HG03139 (cell line): ENCODE measurements at regions not wholly inside any gene's neighbourhood (a gene's known extent, or its start where the extent isn't known, plus 50 kb on each side); places are given as distances from the start of the nearest gene placed in this dataset.

Experiments used
- ATAC-seq: cut with Tn5 transposase; IDR thresholded peaks from one replicate; pipeline ENCODE4 v1.9.1; 2021; ENCODE audit not compliant: unreplicated experiment

DNA sequence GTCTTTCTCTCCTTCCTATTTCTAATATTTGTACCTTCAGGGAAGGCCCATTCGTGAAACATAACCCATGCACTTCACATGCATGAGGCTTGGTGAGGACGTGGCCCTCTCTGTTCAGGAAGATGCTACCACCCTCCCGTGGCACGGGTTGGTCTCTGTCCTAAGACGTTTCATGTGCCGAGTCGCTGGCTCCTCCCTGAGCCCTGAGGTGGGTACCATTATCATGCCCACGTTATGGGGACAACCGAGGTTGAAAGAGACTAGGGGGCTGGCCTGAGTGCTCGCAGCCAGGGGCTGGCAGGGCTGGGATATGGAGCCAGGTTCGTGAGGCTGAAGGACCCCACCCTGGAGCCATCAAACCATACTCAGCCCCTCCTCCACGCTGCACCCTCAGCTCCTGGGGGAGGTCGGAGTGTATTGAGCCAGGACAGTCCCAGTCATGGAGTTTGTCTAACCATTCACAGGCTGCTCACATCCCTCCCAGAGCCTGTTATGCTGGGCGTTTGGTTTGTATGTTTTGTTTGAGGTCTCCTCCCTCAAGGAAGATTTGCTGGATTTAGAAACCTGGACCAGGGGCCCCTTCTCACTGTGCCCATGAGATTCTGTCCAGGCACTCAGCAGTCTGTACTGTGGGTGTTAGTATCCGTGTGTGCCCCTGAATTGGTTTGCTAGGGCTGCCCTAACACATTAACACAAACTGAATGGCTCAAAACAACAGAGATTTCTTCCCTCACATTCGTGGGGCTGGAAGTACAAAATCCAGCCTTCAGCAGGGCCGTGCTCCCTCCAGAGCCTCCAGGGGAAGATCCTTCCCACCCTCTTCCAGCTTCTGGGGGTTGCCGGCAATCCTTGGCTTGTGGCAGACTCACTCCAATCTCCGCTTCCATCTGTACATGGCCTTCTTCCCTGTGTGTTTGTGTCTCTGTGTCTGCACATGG is 88.3 kb downstream of the ANKRD60 start:
- no peak for ATAC-seq

DNA sequence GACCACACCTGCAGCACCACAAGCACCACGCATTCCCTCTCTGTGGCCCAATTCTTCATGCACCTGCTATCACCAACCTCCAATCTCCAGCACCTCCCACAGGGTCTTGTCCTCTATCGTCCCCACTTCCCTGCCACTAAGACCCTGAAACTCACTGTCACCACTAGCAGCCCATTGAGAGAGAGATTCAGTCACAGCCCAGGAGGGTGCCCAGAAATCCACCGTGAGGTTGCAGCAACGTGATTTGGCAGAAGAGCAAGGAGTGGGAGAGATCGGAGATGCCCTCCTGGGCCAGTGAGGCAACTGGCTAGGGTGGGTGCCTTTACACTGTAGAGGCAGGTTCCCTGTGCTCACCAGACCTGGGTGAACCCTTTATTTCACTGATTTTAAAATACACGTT is 90.1 kb downstream of the ANKRD60 start:
- no peak for ATAC-seq

DNA sequence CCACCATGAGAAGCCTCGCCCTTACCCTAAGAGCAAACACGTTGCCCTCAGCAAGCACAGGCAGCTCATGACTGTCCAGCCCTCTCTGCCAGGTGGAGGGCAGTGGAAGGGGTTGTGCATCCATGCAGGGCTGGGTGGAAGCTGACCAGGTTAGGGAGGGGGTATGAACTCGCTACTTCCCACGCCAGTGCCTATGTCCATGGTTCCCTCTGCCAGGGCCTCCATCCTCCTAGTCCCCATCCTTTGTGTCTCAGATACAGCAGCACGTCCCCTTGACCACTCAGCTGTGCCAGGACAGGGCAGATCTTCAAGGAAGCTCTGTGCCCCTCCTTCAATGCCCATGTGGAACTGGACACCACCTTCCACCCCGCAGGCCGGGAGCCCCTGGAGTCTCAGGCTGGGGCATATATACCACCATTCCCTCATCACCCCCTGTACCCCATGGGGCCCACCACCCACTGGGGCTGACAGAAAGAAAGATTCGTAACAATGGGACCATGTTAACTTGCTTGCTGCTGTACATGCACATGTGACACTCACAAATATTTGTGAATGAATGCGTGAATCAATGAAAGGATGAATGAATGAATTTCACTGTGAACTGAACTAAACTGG is 90.7 kb downstream of the ANKRD60 start:
- ATAC-seq: no peak

DNA sequence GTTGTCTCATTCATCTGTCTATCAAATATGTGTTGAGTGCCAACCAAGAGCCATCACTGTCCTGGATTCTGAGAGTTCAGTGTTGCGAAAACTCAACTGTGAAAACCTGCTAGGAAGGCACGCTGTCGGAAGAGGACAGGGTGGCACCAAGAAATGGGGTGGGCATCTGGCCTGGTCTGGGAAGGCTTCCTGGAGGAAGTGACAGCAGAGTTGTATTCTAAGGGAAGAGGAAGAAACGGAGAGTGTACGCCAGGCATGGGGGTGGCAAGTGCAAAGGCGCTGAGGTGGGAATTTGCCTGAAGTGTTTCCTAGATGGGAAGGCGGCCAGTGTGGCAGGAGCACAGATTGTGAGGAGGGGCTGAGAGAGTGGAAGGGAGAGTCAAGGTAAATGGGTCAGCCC is 91.2 kb downstream of the ANKRD60 start:
- no peak for ATAC-seq

DNA sequence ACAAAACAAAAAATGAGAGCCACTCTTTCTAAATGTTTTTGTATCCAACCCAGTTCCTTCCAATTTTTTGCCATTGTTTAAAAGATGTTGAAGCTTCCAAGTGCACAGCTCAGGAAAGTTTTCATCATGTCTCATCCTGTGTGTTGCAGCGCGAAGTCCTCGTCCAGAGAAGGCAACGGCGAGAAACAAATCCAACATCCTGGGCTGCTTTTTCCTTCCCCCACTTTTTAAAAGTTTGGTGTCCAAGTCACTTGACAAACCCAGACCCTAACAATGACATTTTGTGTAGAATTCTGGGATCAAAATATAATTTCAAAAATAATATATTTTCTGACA is 92.3 kb downstream of the ANKRD60 start:
- ATAC-seq: no peak

DNA sequence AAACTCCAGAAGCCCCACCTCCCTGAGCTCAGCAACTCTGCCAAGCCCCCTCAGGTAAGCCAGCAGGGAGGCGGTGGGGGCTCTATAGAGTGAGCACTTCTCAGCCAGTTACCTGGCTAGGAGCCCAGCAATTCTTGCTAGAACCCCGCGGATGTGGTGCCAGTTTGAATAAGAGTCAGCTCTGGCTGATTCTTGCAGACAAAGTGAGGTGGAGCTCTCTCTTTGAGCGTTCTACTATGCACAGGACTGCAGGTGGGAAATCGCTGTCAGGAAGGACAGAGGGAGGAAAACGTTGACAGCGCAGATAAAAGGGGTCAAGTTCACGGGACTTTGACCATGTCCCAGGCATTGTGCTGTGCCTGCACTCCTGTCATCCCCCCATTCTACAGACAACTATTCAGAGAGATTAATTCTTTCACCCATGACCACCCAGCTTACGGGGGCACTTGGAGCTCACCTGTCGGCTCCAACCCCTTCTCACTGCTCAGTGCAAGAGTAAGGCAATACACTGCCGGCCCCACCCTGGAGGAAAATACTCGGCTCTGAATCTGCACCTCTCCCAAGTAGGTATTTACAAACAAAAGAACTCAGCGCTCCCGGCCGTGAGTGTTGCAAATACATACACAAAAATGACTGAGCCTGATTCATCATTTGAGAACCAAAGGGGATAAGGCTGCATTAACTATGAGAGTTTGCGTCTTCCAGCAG is 92.9 kb downstream of the ANKRD60 start:
- ATAC-seq: no peak

DNA sequence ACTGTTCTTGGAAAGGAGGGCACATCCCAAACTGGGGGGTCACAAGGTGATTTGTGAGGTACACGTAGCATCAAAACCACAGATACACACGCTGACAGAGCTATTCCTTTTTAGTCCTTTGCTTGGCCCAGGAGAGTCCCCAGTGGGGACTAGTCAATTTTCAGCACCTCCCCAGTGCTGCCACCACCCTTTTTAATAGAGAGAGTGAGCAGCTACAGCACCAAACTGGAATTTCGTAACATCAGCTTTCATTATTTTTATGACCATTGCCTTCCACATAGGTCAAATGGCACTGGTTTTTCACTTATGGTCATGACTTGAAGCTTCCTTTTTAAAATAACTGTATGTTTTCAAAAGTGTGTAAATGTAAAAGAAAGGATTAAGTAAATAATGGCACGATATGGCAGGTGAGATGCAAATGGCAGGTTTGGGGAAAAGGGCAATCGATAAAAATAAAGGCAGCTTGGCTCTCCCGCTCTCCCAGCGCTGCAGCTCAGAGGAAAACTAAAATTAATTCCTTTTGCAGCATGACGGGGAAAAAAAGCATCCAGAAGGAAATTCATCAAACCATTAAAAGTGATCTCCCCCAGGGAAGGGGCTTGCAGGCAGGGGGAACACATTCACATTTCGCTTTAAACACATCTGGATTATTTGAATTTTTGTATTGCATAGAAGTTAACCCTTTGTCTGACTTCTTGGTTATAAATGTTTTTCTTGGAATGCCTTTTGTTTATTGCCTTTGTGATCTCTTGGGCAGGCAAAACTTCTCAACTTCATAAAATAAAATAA is 95.2 kb downstream of the ANKRD60 start:
- ATAC-seq: no peak

DNA sequence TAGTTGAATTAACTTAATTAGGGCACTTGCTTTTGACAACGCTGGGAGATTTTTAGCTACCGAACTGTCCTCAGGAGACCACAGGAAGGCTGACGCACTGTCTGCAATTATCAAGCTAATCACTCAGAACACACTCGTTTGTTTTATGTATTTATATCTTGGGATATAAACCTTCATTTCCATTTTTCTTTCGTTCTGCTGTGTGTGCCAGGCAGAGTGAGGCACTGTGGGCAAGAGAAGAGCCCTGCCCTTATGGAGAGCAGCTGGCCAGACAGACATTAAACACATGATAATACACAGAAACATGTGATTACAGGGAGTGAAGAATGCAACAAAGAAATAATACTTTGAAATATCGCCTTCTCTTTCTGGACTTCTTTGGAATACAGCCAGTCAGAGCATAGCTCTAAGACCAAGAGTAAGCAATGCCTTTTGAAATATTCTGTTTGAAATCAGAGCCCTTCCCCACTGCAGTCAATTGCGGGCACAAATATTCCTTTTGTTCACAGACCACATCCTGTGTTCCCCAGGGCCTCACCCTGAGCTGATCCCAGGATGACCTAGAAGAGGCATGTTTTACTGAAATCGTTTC is 96.8 kb downstream of the ANKRD60 start:
- ATAC-seq: no peak

DNA sequence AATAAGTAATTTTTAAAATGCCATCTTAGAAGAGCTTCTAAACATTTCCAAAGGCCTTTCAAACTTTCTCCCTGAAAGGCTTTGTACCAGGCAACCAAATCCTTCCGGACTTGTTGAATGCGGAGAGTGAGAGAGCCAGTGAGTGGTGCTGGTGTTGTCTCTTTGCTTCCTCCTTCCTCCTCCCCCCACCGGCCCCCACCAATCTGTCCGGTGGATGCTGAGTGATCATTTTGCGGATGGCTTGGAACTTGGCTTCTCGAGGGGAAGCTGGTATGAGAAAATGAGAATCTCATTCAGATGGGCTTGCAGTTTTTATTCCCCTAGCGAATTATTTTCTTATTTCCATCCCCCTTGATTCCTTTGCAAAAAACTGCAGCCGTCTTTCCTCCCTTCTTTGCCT is 97.3 kb downstream of the ANKRD60 start:
- ATAC-seq: no peak

DNA sequence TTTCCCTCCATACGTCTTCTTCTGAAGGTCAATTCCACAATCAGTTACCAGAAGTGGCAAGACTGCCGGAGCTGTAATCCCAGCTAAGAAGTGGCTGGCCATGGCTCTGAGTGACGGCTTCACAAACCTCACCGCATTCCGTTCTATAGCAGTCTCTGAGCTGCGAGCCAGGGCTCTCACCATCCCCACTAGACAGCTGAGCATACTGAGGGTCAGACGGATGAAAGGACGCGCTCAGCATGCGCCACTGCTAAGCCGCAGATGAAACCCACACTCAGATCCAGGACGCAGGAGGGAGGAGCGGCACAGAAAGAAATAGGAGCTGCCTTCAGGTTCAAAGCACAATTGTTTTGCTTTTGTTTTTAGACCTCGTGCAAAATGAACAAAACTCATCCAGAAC is 97.9 kb downstream of the ANKRD60 start:
- ATAC-seq: no peak

DNA sequence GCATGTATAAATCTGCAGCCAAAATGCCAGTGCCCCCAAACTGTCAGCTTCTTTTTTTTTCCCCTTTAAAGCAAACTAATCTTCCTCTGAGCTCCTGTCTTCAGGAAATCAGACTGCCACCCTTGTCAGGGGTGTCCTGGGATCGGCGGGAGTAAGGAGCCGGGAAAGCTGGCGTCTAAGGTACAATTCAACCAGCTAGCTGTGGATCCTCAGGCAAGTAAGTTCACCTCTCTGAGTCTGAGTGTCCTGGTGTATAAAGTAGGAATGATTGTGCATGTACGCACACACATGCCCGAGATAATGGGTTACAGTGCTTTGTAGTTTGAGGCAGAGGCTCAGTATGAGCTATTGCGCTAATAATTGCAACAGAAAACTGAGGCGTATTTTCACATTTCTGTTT is 98.3 kb downstream of the ANKRD60 start:
- ATAC-seq: no peak

DNA sequence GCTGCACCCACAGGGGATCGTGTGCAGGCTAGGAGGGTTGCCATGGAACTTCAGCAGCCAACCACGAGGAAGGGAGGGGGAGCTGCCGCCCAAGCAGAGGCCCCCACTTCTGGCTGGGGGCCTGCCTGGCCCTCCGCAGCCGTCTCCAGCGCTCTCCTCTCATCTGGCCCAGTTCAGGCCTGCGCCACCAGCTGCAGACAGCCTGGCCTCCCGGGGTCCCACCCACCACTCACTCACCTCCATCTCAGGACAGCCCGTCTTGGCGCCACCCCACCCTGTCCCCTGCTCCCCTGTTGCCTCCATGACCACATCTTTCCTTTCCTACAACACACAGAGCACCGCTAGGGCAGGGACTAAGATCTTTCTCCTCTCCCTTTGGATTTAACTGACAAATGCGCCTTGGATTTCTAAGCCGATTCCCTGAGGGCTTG is 98.7 kb downstream of the ANKRD60 start:
- ATAC-seq: no peak

DNA sequence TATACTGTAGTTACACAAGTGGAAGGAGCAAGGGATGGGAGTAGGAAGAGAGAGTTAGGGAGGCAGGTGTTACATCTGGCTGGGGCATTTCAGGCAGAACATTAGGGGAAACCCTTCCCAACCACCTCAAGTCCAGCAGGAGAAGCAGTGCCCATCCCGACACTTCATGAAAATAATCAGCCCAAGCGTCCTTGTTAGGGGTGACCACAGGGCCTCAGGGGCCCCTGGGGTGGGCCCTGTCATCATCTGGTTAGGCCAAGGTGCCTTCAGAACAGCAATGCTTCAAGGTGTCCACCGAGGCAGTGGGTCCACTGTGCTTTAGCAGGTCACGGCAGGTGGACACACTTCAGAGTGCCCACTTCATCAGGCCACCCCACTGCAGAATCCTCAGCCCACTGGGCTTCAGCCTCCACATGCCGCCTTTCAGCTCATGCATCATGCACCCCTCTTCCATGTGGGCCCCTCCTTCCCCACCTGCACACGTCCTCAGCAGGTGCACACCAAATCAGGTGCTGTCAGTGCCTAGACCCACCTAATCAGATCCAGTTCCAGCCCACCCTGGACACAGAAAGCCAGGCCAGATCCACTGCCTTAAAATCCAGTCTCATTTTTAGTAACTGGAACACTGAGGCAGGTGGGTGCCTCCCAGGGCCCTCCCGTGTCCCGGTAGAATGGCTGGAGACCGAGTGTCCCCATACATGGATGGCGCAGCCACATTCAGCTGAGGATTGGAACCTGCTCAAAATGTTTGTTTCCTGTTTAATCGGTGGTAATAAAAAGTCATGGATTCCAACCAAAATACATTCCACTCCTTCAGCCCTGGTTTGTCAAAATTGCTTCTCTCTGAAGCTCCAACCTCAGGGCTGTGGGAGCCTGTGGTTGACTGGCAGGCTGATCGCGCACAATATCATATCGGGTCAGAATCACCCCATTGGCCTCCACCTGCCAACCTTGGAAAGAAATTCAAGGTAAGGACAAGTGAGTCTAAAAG is 99.5 kb downstream of the ANKRD60 start:
- no peak for ATAC-seq

DNA sequence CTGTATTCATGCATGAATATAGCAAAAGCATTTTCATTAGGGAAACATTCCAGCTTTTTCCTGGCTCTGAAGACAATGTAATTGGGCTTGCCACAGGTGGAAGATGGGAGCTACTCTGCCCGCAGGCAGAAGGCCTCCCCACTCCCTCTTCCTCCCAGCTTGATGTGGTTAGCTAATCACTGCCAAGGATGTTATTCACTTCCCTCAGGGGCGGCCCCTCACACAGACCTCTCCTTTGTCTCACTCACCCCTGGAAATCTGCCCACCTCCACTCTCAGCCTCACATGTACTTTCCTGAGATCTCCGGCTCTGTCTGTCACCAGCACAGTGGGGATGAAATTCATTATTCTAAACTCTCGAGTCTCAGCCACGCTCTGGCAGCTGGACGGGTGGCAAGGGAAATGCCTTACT is 100.7 kb downstream of the ANKRD60 start:
- no peak for ATAC-seq

DNA sequence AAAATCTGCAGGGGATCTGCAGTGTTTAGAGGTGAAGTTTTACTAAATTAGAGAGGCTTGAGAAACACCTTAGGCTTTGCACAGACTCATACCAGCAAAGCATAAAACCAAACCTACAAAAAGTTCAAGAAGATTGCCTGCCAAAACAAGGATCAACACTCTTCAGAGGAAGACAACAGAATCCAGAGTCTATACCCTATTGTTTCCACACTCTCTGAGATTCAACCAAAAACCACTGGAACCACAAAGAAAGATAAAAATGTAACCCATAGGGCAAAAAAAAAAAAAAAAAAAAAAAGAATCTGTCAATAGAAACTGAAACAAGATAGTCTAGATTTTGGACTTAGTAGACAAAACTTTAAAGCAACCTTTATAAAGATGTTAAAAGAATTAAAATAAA is 102.7 kb downstream of the ANKRD60 start:
- no peak for ATAC-seq

DNA sequence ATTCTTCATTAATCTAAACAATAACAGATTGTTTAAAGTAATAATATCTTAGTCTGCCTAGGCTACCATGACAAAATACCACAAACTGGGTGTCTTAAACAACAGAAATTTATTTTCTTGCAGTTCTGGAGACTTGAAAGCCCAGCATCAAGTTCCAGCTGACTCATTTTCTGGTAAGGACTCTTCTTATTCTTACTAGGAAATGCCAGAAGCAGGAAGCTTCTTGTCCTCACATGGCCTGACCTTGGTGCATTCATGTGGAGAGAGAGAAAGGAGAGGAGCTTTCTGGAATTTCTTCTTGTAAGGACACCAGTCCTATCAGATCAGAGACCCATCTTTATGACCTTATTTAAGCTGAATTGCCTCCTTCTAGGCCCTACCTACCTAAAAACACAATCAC is 110.5 kb downstream of the ANKRD60 start:
- ATAC-seq: no peak

DNA sequence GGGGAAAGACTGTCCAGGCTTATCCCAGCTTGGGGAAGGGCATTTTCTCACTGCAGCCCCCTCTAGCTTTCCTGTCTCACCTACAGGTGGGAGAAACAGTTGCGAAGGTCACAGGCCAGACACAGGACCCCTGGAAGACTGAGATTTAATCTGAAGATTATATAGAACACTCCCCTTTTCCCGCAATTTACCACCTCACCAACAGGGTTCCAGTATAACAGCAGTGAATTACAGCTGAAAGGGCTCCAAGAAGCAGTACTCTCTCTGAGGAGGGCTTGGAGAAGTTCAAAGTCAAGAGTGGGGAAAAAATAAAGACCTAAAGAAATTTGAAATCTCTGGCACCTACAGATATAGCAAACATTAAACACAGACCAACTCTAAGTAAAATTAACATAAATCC is 111.9 kb downstream of the ANKRD60 start:
- ATAC-seq: no peak

DNA sequence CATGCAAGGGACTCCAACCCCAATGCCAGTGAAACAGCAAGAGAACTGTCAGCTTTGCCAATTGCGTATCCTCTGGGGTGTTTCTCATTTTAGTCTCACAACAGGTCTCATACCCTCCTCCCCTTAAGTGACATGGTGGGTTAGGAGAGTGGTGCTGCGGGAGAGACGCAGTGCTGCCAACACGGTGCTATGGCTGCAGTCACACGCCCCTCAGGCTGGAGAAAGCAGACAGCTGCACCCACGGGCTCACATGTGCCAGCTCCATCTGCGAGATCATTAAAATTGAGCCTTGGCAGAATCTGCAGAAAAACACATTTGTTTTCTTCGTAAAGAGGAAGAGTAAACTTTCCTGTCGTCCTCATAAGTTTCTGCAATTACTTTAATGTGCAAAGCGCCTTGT is 114.7 kb downstream of the ANKRD60 start:
- ATAC-seq: no peak

DNA sequence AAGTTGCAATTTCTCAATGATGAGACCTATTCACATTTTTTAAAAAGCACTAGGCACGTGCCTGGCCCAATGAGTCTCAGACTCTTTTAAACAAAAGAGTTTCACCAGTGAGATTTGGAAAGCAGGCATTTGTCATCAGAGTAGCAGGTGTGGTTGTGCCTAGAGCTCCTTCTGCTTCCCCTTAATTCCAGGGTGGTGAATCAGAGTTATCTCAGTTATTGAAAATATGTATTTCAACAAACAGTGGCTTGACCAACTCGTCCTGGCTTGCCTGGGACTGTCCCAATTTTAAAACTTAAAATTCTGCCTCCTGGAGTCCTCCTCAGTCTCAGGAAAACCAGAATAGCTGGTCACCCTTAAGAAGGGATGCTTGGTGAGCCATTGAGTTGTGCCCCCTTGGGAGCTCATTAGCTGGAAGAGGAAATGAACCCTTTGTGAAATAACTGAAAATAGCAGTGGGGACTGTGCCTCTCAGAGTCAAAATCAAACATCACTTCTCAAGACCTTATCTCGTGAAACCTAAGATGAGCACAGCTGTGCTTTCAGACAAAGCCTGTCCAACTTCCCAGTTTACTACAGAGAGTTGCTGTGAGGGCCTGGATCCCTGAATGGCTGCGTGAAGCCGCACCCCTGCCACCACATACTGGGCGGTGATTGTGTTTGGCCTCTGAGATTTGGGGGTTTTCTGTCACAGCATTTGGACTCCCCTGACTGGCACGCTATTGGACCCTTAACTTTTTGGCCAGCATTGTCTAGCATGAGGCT is 116.3 kb downstream of the ANKRD60 start:
- ATAC-seq: no peak
